Keratinocyte (primary cell): ENCODE measurements at regions not wholly inside any gene's neighbourhood (a gene's known extent, or its start where the extent isn't known, plus 50 kb on each side); places are given as distances from the start of the nearest gene placed in this dataset.

Experiments
- CTCF ChIP-seq, 3 experiments: IDR thresholded peaks in 1 of 3; conservative IDR thresholded peaks in 1 of 3; optimal IDR thresholded peaks in 1 of 3; 2 replicates in 2 of 3; 3 replicates in 1 of 3; pipeline versions ENCODE3 to v1.5.1; 2011; ENCODE audit warnings: low read length in 3 of 3, mild to moderate bottlenecking in 3 of 3, moderate library complexity in 2 of 3, control low read depth in 1 of 3, inconsistent platforms in 1 of 3; ENCODE audit not compliant: insufficient read depth in 2 of 3; ENCODE audit errors: extremely low read depth in 1 of 3
- EZH2 ChIP-seq: IDR thresholded peaks from one replicate; pipeline ENCODE4 v1.6.1; 2012; ENCODE audit warnings: inconsistent platforms, mild to moderate bottlenecking, low read length, moderate library complexity

- TF ChIP-seq CTCF (optimal IDR thresholded peaks at IDR 0.05 in 1 of 3, IDR thresholded peaks at IDR 0.05 in 1 of 3, conservative IDR thresholded peaks at IDR 0.05 in 1 of 3; ENCODE audit: extremely low read depth in 1 of 3, insufficient read depth in 2 of 3, low read length in 3 of 3) (no peak), EZH2 (no peak)
Measured at GRCh38 chr15:100734586-100734985, 132.2 kb downstream of the ASB7 start.
